ENCODE measurements at regions not wholly inside any gene's neighbourhood (a gene's known extent, or its start where the extent isn't known, plus 50 kb on each side); places are given as distances from the start of the nearest gene placed in this dataset.
A peak's percentile ranks its signal among the peaks of the same experiment; 100 is the strongest.

DNA sequence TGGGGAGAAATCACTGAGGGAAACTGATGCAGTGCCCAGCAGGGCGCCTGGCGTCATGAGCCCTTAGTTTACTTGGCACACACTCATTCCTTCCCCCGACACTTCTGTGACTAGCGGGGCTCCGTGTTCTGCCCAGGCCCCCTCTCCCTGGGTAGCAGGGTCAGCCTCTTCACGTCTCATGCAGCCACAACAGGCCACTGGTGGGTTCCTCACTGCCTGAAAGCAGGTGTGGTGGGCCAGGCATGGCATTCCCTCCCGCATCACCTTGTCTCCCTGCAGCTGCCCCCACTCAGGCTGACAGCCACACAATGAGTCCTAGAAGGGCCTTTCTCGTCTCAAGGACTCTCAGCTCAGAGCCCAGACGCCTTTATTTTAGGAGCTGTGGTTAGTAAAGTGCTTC, 51.1 kb upstream of the CPLX2 start:
- DNase-seq (ENCODE audit: low read depth, low spot score) = no peak
- no peak overlapping the region for H3K4me3 Mint-ChIP-seq
- H3K4me1 Mint-ChIP-seq = peaks cover 18% of the 10 kb centered on the region
- H3K9me3 Mint-ChIP-seq = no peaks in the 10 kb centered on the region
- no peaks in the 10 kb centered on the region for H3K27me3 Mint-ChIP-seq (ENCODE audit: low read depth)
- no peaks in the 10 kb centered on the region for H3K36me3 Mint-ChIP-seq (ENCODE audit: low read depth)
- TF ChIP-seq, protein P1, sequence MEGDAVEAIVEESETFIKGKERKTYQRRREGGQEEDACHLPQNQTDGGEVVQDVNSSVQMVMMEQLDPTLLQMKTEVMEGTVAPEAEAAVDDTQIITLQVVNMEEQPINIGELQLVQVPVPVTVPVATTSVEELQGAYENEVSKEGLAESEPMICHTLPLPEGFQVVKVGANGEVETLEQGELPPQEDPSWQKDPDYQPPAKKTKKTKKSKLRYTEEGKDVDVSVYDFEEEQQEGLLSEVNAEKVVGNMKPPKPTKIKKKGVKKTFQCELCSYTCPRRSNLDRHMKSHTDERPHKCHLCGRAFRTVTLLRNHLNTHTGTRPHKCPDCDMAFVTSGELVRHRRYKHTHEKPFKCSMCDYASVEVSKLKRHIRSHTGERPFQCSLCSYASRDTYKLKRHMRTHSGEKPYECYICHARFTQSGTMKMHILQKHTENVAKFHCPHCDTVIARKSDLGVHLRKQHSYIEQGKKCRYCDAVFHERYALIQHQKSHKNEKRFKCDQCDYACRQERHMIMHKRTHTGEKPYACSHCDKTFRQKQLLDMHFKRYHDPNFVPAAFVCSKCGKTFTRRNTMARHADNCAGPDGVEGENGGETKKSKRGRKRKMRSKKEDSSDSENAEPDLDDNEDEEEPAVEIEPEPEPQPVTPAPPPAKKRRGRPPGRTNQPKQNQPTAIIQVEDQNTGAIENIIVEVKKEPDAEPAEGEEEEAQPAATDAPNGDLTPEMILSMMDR (conservative IDR thresholded peaks at IDR 0.05) = no peak
- H3K27ac Mint-ChIP-seq (ENCODE audit: unreplicated experiment) = peak overlapping the region; percentile 45

Measured in neural crest cell (in vitro differentiated cells).